ENCODE measurements at regions not wholly inside any gene's neighbourhood (a gene's known extent, or its start where the extent isn't known, plus 50 kb on each side); places are given as distances from the start of the nearest gene placed in this dataset.
"Not testable (repeated sequence)": the region's sequence is repeated elsewhere in the genome, so short reads cannot be mapped to it uniquely, and the experiment has no call there.

- H3K4me2 ChIP-seq (ENCODE audit: low read depth, low read length, poor library complexity, severe bottlenecking); H3K9ac ChIP-seq (ENCODE audit: low read length); H3K27ac ChIP-seq (ENCODE audit: low read length); H3K9me2 ChIP-seq (replicated peaks; ENCODE audit: insufficient read depth, low read length); H2AFZ ChIP-seq (ENCODE audit: low read length); H3K4me1 ChIP-seq (ENCODE audit: low read length); DNase-seq; H3K27me3 ChIP-seq (ENCODE audit: low read length); H4K20me1 ChIP-seq (ENCODE audit: insufficient read depth, low read depth, low read length); H3K79me2 ChIP-seq (ENCODE audit: low read length); H3K4me3 ChIP-seq (ENCODE audit: low read length); H3K36me3 ChIP-seq (ENCODE audit: insufficient read depth, low read length); H3K9me3 ChIP-seq (ENCODE audit: low read length): not testable (repeated sequence)
These were observed 59.2 kb downstream of the CXorf49B start for GRCh38 chrX:71822314-71822713.

GRCh38 chrX:71823391-71824057 is 60.4 kb downstream of the CXorf49B start:
- no peak overlapping the region for H2AFZ ChIP-seq (ENCODE audit: low read length)
- H3K4me2 ChIP-seq (ENCODE audit: low read depth, low read length, poor library complexity, severe bottlenecking) = no peak overlapping the region
- no peaks in the 10 kb centered on the region for H3K9me2 ChIP-seq (replicated peaks; ENCODE audit: insufficient read depth, low read length)
- H3K4me1 ChIP-seq (ENCODE audit: low read length) = no peaks in the 10 kb centered on the region
- no peaks in the 10 kb centered on the region for H4K20me1 ChIP-seq (ENCODE audit: insufficient read depth, low read depth, low read length)
- no peaks in the 10 kb centered on the region for H3K27me3 ChIP-seq (ENCODE audit: low read length)
- H3K4me3 ChIP-seq (ENCODE audit: low read length) = no peak overlapping the region
- no peak for DNase-seq
- no peaks in the 10 kb centered on the region for H3K79me2 ChIP-seq (ENCODE audit: low read length)
- H3K9ac ChIP-seq (ENCODE audit: low read length) = no peak overlapping the region
- no peak overlapping the region for H3K27ac ChIP-seq (ENCODE audit: low read length)
- no peaks in the 10 kb centered on the region for H3K9me3 ChIP-seq (ENCODE audit: low read length)
- H3K36me3 ChIP-seq (ENCODE audit: insufficient read depth, low read length) = no peaks in the 10 kb centered on the region

- no peaks in the 10 kb centered on the region for H4K20me1 ChIP-seq (ENCODE audit: insufficient read depth, low read depth, low read length)
- no peaks in the 10 kb centered on the region for H3K9me2 ChIP-seq (replicated peaks; ENCODE audit: insufficient read depth, low read length)
- no peaks in the 10 kb centered on the region for H3K79me2 ChIP-seq (ENCODE audit: low read length)
- H3K4me1 ChIP-seq (ENCODE audit: low read length) = no peaks in the 10 kb centered on the region
- H3K4me3 ChIP-seq (ENCODE audit: low read length) = no peak overlapping the region
- H3K4me2 ChIP-seq (ENCODE audit: low read depth, low read length, poor library complexity, severe bottlenecking) = no peak overlapping the region
- no peak overlapping the region for H3K9ac ChIP-seq (ENCODE audit: low read length)
- H3K36me3 ChIP-seq (ENCODE audit: insufficient read depth, low read length) = no peaks in the 10 kb centered on the region
- no peak overlapping the region for H3K27ac ChIP-seq (ENCODE audit: low read length)
- H3K27me3 ChIP-seq (ENCODE audit: low read length) = no peaks in the 10 kb centered on the region
- no peak for DNase-seq
- no peak overlapping the region for H2AFZ ChIP-seq (ENCODE audit: low read length)
- no peaks in the 10 kb centered on the region for H3K9me3 ChIP-seq (ENCODE audit: low read length)
These were observed 64.9 kb downstream of the CXorf49B start for GRCh38 chrX:71828086-71828485.

- H3K4me2 ChIP-seq (ENCODE audit: low read depth, low read length, poor library complexity, severe bottlenecking); H3K4me1 ChIP-seq (ENCODE audit: low read length); H3K9me2 ChIP-seq (replicated peaks; ENCODE audit: insufficient read depth, low read length); H3K36me3 ChIP-seq (ENCODE audit: insufficient read depth, low read length); H3K9me3 ChIP-seq (ENCODE audit: low read length); H3K4me3 ChIP-seq (ENCODE audit: low read length); H3K9ac ChIP-seq (ENCODE audit: low read length); DNase-seq; H3K27ac ChIP-seq (ENCODE audit: low read length); H2AFZ ChIP-seq (ENCODE audit: low read length); H3K79me2 ChIP-seq (ENCODE audit: low read length); H3K27me3 ChIP-seq (ENCODE audit: low read length); H4K20me1 ChIP-seq (ENCODE audit: insufficient read depth, low read depth, low read length): not testable (repeated sequence)
These were observed 72.6 kb upstream of the NHSL2 start for GRCh38 chrX:71838092-71838491.

- no peaks in the 10 kb centered on the region for H3K79me2 ChIP-seq (ENCODE audit: low read length)
- H3K9me3 ChIP-seq (ENCODE audit: low read length) = no peaks in the 10 kb centered on the region
- no peaks in the 10 kb centered on the region for H3K4me1 ChIP-seq (ENCODE audit: low read length)
- 0 out of 2 replicates have a peak, but pooled peaks cover 4% of the 10 kb centered on the region for H3K9me2 ChIP-seq (replicated peaks; ENCODE audit: insufficient read depth, low read length)
- no peak for DNase-seq
- H2AFZ ChIP-seq (ENCODE audit: low read length) = no peak overlapping the region
- H3K36me3 ChIP-seq (ENCODE audit: insufficient read depth, low read length) = no peaks in the 10 kb centered on the region
- H3K9ac ChIP-seq (ENCODE audit: low read length) = no peak overlapping the region
- H4K20me1 ChIP-seq (ENCODE audit: insufficient read depth, low read depth, low read length) = no peaks in the 10 kb centered on the region
- no peak overlapping the region for H3K4me3 ChIP-seq (ENCODE audit: low read length)
- no peak overlapping the region for H3K27ac ChIP-seq (ENCODE audit: low read length)
- H3K27me3 ChIP-seq (ENCODE audit: low read length) = no peaks in the 10 kb centered on the region
- no peak overlapping the region for H3K4me2 ChIP-seq (ENCODE audit: low read depth, low read length, poor library complexity, severe bottlenecking)
These were observed 64.2 kb upstream of the NHSL2 start for GRCh38 chrX:71846429-71846828.

- Histone ChIP-seq H3K36me3 (ENCODE audit: insufficient read depth, low read length) (no peaks in the 10 kb centered on the region), H3K4me1 (ENCODE audit: low read length) (no peaks in the 10 kb centered on the region), H3K9me3 (ENCODE audit: low read length) (no peaks in the 10 kb centered on the region), H3K27ac (ENCODE audit: low read length) (no peak overlapping the region), H3K4me2 (ENCODE audit: low read depth, low read length, poor library complexity, severe bottlenecking) (no peak overlapping the region), H4K20me1 (ENCODE audit: insufficient read depth, low read depth, low read length) (no peaks in the 10 kb centered on the region), H2AFZ (ENCODE audit: low read length) (no peak overlapping the region), H3K79me2 (ENCODE audit: low read length) (no peaks in the 10 kb centered on the region), H3K4me3 (ENCODE audit: low read length) (no peak overlapping the region), H3K27me3 (ENCODE audit: low read length) (no peaks in the 10 kb centered on the region), H3K9me2 (replicated peaks; ENCODE audit: insufficient read depth, low read length) (no peaks in the 10 kb centered on the region), H3K9ac (ENCODE audit: low read length) (no peak overlapping the region)
- DNase-seq = no peak
These were observed 58.5 kb upstream of the NHSL2 start for GRCh38 chrX:71852182-71852581.

- H3K9me2 ChIP-seq (replicated peaks; ENCODE audit: insufficient read depth, low read length) = no peaks in the 10 kb centered on the region
- H3K27me3 ChIP-seq (ENCODE audit: low read length) = no peaks in the 10 kb centered on the region
- no peak overlapping the region for H3K4me3 ChIP-seq (ENCODE audit: low read length)
- peak; percentile 70 for DNase-seq
- H3K36me3 ChIP-seq (ENCODE audit: insufficient read depth, low read length) = no peaks in the 10 kb centered on the region
- H3K9me3 ChIP-seq (ENCODE audit: low read length) = no peaks in the 10 kb centered on the region
- H4K20me1 ChIP-seq (ENCODE audit: insufficient read depth, low read depth, low read length) = no peaks in the 10 kb centered on the region
- H3K9ac ChIP-seq (ENCODE audit: low read length) = no peak overlapping the region
- H3K79me2 ChIP-seq (ENCODE audit: low read length) = no peaks in the 10 kb centered on the region
- no peaks in the 10 kb centered on the region for H3K4me1 ChIP-seq (ENCODE audit: low read length)
- H3K27ac ChIP-seq (ENCODE audit: low read length) = no peak overlapping the region
- no peak overlapping the region for H2AFZ ChIP-seq (ENCODE audit: low read length)
- no peak overlapping the region for H3K4me2 ChIP-seq (ENCODE audit: low read depth, low read length, poor library complexity, severe bottlenecking)
These were observed 51.0 kb upstream of the NHSL2 start for GRCh38 chrX:71859637-71860036.
